ENCODE measurements at regions not wholly inside any gene's neighbourhood (a gene's known extent, or its start where the extent isn't known, plus 50 kb on each side); places are given as distances from the start of the nearest gene placed in this dataset.

DNA sequence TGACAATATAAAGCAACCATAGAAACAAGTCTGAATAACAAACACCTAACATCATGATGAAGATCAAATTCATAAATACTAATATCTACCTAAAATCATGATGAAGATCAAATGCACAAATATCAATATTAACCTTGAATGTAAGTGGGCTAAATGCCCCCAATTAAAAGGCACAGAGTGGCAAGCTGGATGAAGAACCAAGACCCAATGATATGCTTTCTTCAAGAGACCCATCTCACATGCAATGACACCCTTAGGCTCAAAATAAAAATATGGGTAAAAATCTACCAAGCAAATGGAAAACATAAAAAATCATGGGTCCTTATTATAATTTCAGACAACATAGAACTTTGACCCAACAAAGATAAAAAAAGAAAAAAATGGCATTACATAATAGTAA is 578.5 kb upstream of the PTCHD4 start:
- no peak for ATAC-seq
- TF ChIP-seq RARB (CRISPR knock-in tag; IDR thresholded peaks at IDR 0.05) (no peak), ESRRG (CRISPR knock-in tag; IDR thresholded peaks at IDR 0.05) (no peak), ISL1 (CRISPR knock-in tag; IDR thresholded peaks at IDR 0.05) (no peak), TCF4 (CRISPR knock-in tag; IDR thresholded peaks at IDR 0.05; ENCODE audit: borderline replicate concordance) (no peak), SNAI2 (CRISPR knock-in tag; IDR thresholded peaks at IDR 0.05) (no peak), ZNF70 (CRISPR knock-in tag; IDR thresholded peaks at IDR 0.05) (no peak), TOX (CRISPR knock-in tag; IDR thresholded peaks at IDR 0.05; ENCODE audit: borderline replicate concordance) (no peak), ZNF565 (CRISPR knock-in tag; conservative IDR thresholded peaks at IDR 0.05; ENCODE audit: low read depth) (no peak), ARNTL (CRISPR knock-in tag; IDR thresholded peaks at IDR 0.05; ENCODE audit: borderline replicate concordance, low read depth) (no peak), PPARA (CRISPR knock-in tag; IDR thresholded peaks at IDR 0.05; ENCODE audit: borderline replicate concordance) (no peak), ZFP30 (CRISPR knock-in tag; IDR thresholded peaks at IDR 0.05) (no peak), GLIS3 (CRISPR knock-in tag; IDR thresholded peaks at IDR 0.05) (no peak), OSR1 (CRISPR knock-in tag; IDR thresholded peaks at IDR 0.05) (no peak), BACH2 (CRISPR knock-in tag; IDR thresholded peaks at IDR 0.05; ENCODE audit: borderline replicate concordance) (no peak)
- TF ChIP-seq, protein P1, sequence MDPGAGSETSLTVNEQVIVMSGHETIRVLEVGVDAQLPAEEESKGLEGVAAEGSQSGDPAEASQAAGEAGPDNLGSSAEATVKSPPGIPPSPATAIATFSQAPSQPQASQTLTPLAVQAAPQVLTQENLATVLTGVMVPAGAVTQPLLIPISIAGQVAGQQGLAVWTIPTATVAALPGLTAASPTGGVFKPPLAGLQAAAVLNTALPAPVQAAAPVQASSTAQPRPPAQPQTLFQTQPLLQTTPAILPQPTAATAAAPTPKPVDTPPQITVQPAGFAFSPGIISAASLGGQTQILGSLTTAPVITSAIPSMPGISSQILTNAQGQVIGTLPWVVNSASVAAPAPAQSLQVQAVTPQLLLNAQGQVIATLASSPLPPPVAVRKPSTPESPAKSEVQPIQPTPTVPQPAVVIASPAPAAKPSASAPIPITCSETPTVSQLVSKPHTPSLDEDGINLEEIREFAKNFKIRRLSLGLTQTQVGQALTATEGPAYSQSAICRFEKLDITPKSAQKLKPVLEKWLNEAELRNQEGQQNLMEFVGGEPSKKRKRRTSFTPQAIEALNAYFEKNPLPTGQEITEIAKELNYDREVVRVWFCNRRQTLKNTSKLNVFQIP (CRISPR knock-in tag; IDR thresholded peaks at IDR 0.05; ENCODE audit: borderline replicate concordance, low read depth): no peak
- TF ChIP-seq, protein P2, sequence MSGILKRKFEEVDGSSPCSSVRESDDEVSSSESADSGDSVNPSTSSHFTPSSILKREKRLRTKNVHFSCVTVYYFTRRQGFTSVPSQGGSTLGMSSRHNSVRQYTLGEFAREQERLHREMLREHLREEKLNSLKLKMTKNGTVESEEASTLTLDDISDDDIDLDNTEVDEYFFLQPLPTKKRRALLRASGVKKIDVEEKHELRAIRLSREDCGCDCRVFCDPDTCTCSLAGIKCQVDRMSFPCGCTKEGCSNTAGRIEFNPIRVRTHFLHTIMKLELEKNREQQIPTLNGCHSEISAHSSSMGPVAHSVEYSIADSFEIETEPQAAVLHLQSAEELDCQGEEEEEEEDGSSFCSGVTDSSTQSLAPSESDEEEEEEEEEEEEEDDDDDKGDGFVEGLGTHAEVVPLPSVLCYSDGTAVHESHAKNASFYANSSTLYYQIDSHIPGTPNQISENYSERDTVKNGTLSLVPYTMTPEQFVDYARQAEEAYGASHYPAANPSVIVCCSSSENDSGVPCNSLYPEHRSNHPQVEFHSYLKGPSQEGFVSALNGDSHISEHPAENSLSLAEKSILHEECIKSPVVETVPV (CRISPR knock-in tag; IDR thresholded peaks at IDR 0.05): no peak
- TF ChIP-seq, protein P3, sequence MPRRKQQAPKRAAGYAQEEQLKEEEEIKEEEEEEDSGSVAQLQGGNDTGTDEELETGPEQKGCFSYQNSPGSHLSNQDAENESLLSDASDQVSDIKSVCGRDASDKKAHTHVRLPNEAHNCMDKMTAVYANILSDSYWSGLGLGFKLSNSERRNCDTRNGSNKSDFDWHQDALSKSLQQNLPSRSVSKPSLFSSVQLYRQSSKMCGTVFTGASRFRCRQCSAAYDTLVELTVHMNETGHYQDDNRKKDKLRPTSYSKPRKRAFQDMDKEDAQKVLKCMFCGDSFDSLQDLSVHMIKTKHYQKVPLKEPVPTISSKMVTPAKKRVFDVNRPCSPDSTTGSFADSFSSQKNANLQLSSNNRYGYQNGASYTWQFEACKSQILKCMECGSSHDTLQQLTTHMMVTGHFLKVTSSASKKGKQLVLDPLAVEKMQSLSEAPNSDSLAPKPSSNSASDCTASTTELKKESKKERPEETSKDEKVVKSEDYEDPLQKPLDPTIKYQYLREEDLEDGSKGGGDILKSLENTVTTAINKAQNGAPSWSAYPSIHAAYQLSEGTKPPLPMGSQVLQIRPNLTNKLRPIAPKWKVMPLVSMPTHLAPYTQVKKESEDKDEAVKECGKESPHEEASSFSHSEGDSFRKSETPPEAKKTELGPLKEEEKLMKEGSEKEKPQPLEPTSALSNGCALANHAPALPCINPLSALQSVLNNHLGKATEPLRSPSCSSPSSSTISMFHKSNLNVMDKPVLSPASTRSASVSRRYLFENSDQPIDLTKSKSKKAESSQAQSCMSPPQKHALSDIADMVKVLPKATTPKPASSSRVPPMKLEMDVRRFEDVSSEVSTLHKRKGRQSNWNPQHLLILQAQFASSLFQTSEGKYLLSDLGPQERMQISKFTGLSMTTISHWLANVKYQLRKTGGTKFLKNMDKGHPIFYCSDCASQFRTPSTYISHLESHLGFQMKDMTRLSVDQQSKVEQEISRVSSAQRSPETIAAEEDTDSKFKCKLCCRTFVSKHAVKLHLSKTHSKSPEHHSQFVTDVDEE (CRISPR knock-in tag; IDR thresholded peaks at IDR 0.05): no peak
- TF ChIP-seq, protein P4, sequence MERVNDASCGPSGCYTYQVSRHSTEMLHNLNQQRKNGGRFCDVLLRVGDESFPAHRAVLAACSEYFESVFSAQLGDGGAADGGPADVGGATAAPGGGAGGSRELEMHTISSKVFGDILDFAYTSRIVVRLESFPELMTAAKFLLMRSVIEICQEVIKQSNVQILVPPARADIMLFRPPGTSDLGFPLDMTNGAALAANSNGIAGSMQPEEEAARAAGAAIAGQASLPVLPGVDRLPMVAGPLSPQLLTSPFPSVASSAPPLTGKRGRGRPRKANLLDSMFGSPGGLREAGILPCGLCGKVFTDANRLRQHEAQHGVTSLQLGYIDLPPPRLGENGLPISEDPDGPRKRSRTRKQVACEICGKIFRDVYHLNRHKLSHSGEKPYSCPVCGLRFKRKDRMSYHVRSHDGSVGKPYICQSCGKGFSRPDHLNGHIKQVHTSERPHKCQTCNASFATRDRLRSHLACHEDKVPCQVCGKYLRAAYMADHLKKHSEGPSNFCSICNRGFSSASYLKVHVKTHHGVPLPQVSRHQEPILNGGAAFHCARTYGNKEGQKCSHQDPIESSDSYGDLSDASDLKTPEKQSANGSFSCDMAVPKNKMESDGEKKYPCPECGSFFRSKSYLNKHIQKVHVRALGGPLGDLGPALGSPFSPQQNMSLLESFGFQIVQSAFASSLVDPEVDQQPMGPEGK (CRISPR knock-in tag; IDR thresholded peaks at IDR 0.05; ENCODE audit: borderline replicate concordance): no peak
- TF ChIP-seq, protein P5, sequence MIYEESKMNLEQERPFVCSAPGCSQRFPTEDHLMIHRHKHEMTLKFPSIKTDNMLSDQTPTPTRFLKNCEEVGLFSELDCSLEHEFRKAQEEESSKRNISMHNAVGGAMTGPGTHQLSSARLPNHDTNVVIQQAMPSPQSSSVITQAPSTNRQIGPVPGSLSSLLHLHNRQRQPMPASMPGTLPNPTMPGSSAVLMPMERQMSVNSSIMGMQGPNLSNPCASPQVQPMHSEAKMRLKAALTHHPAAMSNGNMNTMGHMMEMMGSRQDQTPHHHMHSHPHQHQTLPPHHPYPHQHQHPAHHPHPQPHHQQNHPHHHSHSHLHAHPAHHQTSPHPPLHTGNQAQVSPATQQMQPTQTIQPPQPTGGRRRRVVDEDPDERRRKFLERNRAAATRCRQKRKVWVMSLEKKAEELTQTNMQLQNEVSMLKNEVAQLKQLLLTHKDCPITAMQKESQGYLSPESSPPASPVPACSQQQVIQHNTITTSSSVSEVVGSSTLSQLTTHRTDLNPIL (CRISPR knock-in tag; IDR thresholded peaks at IDR 0.05; ENCODE audit: low read depth): no peak

DNA sequence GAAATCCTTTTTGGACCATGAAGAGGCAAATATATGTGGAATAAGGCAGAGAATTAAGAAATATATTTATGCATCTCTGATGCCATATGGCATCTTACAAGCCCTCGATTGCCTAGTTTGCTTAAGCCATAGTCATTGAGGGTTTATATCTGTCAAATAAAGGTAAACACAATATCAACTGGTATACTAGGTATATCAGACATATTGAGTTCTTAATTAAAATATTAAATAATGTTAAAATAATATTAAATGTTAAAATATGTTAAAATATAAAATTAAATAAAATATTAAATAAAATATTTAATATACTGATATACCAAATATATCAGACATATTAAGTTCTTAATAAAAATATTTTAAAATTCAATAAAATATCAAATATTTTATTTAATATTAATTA is 567.4 kb upstream of the PTCHD4 start:
- TF ChIP-seq RARB (CRISPR knock-in tag; IDR thresholded peaks at IDR 0.05): no peak
- no peak for TF ChIP-seq TOX (CRISPR knock-in tag; IDR thresholded peaks at IDR 0.05; ENCODE audit: borderline replicate concordance)
- TF ChIP-seq ESRRG (CRISPR knock-in tag; IDR thresholded peaks at IDR 0.05): no peak
- TF ChIP-seq CSDC2 (CRISPR knock-in tag; IDR thresholded peaks at IDR 0.05): no peak
- TF ChIP-seq, protein P3 (CRISPR knock-in tag; IDR thresholded peaks at IDR 0.05): no peak
- TF ChIP-seq TCF4 (CRISPR knock-in tag; IDR thresholded peaks at IDR 0.05; ENCODE audit: borderline replicate concordance): no peak
- no peak for TF ChIP-seq ARNTL (CRISPR knock-in tag; IDR thresholded peaks at IDR 0.05; ENCODE audit: borderline replicate concordance, low read depth)
- TF ChIP-seq, protein P2 (CRISPR knock-in tag; IDR thresholded peaks at IDR 0.05): no peak
- no peak for TF ChIP-seq ZFP3 (CRISPR knock-in tag; IDR thresholded peaks at IDR 0.05)
- TF ChIP-seq ZNF70 (CRISPR knock-in tag; IDR thresholded peaks at IDR 0.05): no peak
- no peak for TF ChIP-seq ZC3H10 (CRISPR knock-in tag; IDR thresholded peaks at IDR 0.05)
- no peak for TF ChIP-seq OSR1 (CRISPR knock-in tag; IDR thresholded peaks at IDR 0.05)
- TF ChIP-seq, protein P5 (CRISPR knock-in tag; IDR thresholded peaks at IDR 0.05; ENCODE audit: low read depth): no peak
- no peak for ATAC-seq

Data from SK-N-SH treated with all-trans-retinoic acid at 6 μM for 48 hours (cell line).